Stimulated activated CD8-positive, alpha-beta memory T cell treated with anti-CD3 and anti-CD28 coated beads, Interleukin-15, amount 100 ng/mL, for 4 hours (primary cell): ENCODE measurements at regions not wholly inside any gene's neighbourhood (a gene's known extent, or its start where the extent isn't known, plus 50 kb on each side); places are given as distances from the start of the nearest gene placed in this dataset.

Source experiments
- DNase-seq, 2 donors: peaks; one replicate each; pipeline ENCODE4 v3.0.0-alpha.2; 2020; ENCODE audit warnings: low read depth in 2 of 2

DNA sequence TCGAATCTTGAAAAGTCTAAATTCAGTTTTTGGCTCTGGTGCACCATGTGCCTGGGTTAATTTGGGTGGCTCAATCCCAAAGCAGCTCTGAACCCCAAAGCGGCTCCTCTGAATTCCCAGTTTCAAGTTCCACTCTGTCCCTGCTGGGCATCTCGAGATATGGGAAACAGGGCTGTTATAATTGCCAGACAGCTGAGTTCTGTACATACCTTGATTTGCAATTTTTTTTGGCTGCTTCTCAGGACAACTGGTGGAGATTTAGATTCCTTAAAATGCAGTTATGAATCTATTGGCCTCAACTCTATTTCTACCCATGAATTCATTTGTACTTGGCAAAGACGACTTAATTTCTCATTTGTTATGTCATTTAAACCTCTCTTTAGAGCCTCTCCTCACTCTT is 808.5 kb downstream of the TLE4 start:
- DNase-seq: no peak

DNA sequence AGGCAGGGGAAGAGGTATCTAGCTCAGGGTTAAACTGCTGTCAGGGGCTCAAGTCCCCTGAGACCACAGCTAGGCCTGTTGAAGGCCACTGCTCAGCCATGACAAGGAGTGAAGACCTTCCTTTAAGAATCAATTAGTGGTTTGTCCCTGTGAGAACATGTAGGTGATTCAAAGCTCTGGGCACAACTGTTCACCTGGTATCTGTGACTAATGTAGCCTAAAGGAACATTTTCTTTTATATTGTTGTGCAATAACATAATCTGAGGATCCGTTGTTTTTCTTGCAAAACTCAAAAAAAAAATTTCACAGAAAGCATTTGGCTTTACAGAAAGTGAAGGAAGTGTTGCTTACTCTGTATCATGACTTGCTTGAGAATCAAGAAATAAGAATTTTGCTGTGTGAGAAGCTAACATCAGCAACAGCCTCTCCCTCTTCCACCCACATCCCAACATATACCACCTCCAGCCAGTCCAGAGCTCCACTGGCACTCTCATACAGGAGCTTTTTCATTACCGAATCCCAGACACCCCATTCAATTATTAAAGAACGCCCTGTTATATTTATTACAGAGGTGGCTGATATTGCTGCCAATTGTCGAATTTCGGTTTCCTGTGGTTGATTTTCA is 807.0 kb downstream of the TLE4 start:
- no peak for DNase-seq

DNA sequence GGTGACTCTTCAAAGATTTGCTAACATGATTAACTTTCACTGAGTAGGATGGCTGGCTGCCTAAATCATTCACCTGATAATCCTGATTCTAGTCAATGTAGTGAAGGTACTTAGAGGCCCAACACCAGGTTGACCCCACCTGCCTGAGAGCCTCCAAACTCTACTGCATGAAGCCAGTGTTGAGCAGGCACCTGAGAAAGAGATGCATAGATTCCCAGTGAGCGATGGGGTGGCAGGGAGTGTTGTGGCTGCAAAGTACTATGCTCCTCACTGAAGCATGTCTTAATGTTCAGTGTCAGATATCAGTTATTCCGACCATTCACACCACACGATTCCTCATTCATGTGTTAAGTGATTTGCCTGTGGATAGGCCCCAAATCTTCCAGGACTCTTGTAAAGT is 804.4 kb downstream of the TLE4 start:
- DNase-seq: no peak

DNA sequence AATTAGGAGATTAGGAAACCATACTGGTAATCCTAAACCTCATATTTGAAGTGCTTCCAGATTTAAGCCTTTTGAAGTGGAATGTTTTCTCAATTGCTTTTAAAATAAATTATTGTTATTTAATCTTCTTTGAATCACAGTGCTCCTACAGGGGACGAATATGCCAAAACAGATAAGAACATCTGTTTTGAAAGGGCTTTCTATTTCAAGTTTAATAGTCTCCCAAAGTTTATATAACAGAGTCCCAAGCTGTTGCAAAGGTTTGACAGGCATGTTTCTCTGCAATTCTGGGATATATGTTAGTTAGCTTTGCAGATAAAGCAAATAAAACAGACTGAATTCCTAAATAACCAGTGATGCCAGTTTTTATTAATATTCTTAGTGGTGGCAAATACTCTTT is 803.7 kb downstream of the TLE4 start:
- no peak for DNase-seq

DNA sequence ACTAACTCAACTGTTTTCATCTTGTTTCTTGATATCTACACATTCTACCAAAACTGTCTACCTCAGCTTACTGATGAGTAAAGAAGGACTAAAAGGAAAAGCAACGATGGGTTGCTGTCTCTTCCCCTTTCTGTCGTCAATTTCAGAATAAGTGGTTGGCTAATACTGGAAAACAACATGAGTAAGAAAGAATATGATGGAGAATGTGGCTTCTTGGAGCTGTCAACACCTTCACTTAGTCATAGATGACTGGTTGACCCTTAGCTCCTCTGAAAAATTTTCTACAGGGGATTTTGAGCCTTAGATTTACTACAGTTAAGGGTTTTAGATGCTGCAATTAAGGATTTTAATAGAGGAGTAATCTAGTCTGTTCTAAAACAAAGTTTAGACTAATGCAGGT is 797.9 kb downstream of the TLE4 start:
- DNase-seq: no peak

DNA sequence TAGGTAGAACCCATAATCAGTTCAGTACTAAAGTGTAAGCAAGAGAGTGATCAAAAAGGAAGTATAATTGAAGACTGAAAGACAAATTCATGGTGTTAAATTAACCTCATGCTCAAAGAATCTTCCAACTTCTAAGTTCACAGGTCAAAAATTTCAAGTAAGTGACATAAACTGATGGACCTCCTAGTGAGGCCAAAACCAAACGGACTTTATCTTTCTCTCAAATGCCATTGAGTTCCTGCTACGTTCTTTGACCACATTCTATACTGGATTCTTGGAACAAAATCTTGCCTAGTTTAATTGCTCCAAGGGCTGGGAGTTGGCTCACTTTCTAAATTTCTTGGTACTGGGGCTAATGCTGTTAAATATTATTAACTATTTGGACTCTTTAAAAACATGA is 794.9 kb downstream of the TLE4 start:
- DNase-seq: no peak

DNA sequence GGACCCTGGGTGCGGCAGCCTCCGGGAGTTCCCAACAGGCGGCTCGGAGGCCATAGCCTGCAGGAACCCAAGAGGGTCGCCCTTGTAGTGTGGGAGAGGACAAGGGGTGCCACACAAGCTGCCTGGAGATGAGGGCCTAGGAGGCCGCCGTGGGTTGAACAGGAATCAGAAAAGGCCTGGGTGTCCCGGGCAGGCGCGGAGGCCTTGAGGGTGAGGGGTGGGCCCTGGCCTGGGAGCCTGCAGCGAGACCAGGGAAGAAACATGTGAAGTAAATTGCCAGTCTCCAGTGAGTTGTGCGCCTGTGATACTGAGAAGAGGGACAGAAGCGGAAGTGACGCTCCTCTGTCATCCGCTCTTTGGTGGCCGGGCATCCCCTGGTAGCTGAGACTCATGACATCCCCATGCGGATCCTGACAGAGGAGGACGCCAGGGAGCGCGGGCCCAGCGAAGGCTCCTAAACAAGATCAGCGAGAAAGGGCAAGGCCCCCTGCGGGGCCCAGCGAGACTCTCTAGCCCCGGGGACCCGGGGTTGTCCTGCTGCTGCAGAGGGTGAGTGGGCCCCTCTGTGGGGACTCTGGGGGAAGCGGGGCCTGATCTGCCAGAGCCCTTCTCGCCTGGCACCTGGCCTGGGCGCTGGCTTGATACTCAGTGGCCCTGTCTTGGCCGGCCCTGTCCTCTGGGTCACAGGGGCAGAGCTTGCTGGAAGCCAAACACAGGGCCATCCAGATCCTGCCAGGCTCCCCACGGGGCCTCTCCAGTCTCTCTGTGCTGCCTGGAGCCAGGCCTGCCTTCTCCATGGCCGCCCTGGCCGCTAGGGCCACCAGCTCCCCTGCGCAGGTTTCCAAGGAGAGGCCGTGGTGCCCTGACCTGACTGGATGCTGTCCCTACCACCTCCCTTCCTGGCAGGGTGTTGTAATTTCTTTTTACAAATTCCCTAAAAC is 788.4 kb downstream of the TLE4 start:
- no peak for DNase-seq

DNA sequence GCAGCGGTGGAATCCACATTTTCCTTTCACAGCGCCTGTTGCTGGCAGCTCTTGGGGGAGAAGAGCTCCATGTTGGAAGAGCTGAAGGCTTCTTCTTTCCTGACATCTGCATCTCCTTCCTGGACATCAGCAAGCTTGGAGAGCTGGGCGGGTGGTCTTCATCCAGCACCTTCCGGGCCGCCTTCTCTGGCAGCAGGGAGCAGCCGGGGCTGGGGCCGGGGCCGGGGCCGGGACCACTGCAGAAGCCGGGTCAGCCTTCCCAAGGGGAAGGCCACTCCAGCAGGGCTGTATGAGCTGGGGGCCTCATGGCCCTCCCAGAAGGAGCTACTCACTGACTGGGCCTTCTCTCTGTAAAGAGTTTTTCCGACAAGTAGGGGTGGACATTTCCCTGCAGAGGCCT is 787.5 kb downstream of the TLE4 start:
- DNase-seq: no peak

DNA sequence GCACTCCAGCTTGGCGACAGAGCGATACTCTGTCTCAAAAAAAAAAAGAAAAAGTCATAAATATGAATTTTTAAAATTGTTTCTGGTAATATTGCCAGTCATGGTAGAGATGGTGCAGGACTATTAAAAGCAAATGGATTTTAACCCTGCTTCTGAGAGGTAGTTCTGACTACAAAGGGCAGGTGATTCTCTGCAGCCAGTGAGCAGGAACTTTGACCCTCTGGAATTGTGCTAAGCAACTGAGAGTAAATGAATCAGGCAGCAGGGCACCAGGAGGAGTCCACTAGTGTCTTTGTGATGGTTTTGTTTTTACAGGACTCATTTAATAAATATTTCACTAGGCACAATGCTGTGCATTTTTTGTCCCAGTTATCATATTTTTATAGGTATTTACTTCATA is 781.2 kb downstream of the TLE4 start:
- DNase-seq: no peak

DNA sequence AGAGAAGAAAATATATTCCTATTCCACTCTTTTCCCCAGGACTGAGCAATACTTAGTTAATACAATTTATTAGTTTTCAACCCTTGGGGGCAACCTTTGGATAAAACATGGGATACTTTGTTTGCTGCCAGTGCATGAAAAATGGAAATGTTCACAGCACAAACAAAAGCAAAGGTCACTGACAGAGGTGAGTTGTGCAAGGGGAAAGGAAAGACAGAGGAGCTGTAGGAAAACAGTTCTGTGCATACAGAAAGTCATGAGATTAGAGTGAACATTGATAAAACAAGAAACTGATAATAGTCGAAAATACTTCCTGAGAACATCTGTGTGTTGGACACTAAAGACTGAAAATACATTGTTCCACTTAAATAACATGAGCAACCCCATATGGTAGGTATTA is 779.8 kb downstream of the TLE4 start:
- DNase-seq: no peak

DNA sequence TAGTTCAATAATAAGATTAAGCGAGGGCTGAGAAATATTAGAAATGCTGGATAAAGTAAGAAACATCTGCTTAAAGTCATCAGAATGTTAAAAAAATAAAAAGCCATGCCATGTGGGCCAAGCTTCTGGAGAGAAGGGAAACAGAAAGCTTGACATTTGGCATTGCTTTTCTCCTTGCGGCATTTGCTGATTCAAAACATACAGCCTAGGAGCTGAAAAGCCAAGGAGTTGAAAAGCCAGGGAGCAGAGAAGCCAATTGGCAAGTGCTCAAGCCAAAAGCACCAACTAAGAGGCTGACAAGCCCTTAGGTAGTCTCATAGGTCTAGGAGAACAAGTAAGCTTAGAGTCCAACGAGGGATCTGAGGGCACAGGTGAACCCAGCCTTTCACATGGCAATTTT is 754.3 kb downstream of the TLE4 start:
- no peak for DNase-seq

DNA sequence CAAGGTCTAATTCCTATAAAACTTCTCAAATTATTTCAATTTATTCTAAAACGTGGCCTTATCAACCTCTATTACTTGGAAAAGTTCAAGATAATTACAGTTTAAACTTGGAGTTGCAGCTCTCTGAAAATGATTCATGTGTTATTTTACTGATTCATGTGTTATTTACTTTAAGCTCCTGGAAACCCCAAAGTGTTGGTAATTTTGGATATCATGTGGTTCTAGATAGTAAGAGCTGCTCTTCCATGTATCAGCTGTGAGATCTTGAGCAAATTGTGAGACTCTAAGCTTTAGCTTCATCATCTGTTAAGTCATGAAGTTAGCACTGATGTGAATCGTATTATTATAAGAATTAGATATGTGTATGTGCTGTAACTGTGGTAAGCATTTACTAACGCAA is 749.2 kb downstream of the TLE4 start:
- no peak for DNase-seq

DNA sequence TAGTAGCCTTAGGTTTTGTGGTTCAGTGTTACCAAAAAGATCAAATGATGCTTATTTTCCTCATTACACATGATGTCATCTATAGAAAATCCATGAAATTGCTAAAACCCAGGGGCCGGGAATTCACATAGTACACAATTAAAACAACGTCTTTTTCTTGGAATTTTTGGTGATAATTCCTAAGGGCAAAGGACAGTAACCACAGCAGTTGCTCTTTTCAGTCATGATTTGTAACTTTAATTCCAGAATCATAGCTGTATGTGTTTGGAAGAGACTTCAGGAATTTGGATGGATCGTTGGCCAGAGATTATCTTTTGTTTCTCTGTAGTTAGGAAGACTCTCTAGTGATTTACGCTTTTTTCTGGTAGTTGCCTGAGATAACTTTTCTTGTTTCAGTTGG is 748.7 kb downstream of the TLE4 start:
- no peak for DNase-seq

DNA sequence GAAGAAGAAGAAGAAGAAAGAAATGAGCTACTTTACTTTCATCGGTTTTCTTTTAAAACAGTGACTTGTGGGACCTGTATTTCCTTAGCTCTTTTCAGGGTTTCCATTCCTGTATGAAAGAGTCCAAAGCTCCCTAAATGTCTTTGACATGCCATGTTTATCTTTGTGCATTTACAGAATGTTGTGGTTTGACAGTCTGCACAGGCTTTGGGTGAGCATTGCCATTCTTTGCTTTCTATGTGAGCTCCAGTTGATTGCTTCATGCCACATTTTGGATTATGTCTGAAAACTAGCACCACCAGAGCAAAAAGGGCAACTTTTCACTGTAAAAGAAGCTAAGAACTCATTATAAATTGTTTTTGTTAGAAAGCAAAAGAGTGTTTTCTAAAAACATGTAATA is 733.4 kb downstream of the TLE4 start:
- no peak for DNase-seq

DNA sequence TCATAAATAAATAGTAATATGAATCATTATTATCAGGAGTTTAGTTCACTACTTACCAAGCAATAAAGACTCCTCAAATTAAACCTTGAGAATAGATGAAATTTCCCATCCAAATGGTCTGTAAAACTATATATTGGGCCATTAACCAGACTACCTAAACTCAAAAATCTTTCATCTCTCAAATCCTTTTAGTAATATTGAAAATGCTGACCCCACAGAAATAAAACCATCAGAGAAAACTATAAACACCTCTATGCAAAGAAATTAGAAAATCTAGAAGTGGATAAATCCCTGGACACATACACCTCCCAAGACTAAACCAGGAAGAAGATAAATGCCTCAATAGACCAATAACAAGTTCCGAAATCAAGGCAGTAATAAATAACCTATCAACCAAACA is 723.2 kb downstream of the TLE4 start:
- no peak for DNase-seq

DNA sequence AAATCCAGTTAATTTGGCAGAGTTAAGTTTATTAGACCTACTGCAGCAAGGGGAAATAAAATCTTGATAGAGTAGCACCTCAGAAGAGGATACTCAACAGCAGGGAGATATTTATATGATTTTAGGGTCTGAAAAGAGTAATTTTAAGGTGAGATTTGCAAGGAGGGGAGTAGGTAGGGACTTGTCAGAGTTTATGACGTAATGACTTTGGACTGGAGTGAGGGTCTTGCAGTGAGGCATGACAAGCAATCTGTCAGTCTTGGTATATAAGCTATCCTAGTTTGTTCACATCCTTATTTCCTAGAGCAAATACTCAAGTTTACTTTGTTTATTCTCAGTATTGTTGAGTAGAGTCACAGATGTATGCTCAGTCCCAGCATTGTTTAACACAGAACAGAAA is 722.6 kb downstream of the TLE4 start:
- DNase-seq: no peak

DNA sequence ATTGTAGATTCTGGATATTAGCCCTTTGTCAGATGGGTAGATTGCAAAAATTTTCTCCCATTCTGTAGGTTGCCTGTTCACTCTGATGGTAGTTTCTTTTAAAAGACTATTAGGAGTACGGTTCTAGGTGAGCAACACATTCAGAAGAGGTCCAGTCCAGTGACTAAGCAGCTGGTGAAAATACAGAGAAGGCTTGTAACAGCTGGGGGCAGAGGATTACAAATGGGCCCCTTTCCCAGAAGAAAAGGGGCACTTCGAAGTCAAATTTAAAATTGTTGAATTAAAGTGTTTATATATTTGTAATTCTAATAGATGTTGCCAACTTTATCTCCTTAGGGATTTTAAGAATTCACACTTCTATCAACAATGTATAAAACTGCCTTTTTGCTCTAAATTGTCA is 720.5 kb downstream of the TLE4 start:
- no peak for DNase-seq

DNA sequence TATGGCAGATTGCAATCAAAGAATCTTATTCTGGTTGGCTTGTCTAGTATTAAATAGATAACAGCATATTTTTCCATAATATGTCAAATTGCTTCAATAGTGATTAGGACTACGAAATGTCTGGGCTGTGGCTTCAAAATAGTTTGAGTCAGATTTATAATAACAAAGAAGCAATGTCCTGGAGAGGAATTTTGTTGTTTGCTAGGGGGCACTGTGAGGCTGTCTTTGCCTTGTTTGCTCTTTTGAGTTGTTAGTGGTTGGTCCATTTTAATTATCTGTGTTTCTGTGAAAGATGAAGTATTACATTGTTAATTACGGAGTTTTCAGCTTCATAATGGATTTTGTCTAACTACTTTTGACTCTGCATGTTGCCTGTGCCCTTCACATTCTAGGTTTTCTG is 713.6 kb downstream of the TLE4 start:
- no peak for DNase-seq

DNA sequence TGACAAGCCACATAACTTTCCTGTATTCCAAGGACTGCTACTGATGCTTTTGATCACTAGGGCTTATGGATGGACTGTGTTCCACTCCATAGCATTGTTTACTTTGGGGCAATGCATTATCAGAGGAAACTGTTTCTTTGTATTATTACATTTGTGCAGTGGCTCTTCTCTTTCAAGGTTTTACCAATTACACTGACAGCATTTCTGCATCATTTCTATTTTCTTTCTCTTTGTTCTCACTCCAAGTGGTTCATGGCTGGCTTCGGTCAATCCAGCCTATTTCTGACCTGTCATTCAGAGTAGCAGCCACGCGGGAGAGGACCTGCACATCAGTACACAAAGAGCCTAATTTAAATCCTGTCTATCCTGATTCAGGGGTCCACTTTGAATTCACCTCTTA is 711.0 kb downstream of the TLE4 start:
- no peak for DNase-seq

DNA sequence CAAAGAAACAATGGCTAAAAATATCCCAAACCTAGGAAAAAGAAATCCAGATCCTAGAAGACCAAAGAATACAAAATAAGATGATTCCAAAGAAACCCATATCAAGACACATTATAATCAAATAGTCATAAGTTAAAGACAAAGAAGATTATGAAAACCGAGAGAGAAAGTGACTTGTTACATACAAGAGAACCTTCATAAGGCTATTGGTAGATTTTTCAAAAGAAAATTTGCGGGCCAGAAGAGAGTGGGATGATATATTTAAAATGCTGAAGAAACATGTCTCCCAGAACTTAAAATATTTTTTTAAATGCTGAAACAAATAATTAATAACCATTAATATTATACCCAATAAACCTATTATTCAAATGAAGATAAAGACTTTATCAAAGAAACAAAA is 687.3 kb downstream of the TLE4 start:
- no peak for DNase-seq

DNA sequence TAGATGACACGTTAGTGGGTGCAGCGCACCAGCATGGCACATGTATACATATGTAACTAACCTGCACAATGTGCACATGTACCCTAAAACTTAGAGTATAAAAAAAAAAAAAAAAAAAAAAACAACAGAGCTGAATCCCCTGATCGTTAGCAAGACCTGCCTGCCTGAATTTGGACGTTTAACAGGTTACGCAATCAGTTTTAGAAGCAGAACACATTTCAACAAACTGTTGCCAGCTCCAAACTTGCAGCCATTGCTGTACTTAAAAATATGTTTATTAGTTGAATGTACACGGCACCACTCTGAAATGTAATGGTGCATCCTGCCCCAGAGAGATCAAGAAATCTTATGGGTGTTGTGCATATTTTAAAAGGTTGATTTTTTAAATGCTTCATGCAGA is 680.0 kb downstream of the TLE4 start:
- DNase-seq: no peak

DNA sequence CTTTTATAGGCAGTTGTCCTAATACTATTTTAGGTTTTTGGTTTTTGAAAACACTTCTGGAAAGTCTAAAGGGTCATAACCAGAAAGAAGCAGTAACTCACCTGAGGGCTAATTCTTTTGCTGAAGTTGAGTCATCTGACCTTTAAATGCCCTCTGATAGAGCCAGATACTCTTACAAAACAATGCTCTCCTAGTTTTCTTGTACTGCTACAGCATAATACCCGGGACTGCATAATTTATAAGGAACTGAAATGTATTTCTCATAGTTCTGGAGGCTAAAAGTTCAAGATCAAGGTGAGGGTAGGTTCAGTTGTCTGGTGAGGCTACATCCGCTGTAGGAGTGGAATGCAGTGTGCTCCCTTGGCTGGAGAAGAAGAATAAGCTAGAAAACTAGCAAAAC is 670.3 kb downstream of the TLE4 start:
- no peak for DNase-seq

DNA sequence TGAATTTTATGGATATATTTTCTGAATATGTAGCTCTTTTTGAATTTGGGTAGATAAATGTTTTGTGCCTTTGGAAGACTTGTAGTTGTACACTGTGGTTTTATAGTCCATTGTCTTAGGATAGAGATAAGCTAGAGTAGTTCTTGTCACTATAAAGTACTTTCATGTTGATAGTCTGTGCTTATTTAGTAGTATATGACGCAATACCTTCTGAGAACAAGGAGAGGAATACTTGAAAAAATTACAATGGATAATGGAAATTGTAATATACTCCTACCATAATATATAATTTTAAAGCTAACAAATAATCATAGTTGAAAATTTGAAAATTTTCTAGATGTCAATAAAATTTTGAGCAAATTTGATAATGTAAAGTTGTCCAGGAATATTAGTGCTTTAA is 664.0 kb downstream of the TLE4 start:
- DNase-seq: no peak

DNA sequence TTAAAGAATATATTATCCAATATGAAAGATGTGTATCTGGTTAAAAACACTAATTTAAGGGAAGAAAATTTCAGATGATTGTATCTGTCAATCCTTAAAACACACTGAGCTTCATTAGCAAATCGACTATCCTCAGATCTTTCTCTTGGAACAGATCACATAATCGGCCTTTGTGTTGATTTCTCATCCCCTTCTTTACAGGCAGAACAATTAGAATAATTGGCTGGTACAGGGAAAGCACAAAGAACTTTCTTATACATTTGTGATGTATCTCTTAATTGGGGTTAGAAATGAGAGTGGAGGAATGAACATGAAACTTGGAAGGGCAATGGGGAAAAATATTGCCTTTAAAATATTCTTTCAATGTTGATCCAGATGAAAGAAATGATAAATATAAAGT is 662.1 kb downstream of the TLE4 start:
- DNase-seq: no peak
